ENCODE measurements at regions not wholly inside any gene's neighbourhood (a gene's known extent, or its start where the extent isn't known, plus 50 kb on each side); places are given as distances from the start of the nearest gene placed in this dataset.
"Not testable (repeated sequence)": the region's sequence is repeated elsewhere in the genome, so short reads cannot be mapped to it uniquely, and the experiment has no call there.

DNA sequence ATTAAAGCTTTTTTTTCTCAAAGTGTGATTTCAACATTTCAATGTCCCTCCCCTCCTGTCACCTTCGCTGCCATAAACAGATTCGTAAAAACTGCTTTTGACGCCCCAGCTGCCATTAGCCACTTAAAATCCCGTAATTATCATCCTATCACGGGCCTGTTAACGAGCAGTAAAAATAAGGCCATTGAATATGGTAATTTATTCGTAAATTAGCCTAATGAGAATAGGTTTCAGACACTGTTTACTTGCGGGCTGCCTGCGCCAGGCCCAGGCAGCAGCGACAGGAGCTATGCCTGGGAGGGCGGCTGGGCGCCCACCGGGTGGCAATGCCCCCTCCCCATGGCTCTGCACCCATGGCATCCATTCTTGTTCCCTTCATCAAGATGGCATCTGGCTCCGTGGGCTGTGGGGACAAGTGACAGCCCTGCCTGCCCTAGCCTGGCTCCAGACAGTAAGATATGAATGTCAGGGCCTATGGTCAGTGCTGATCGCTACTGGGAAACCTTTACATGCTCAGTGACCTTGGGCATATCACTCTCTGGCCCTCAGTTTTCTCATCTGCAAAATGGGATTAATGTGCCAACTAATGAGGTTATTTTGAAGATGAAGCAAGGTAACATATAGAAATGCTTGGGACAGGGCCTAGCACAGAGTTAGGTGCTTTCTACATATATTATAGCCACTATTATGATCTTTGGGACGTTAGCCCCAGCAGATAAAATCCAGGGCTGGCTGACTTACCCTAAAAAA lies 500.8 kb downstream of the MN1 start:
- DNase-seq = no peak

DNA sequence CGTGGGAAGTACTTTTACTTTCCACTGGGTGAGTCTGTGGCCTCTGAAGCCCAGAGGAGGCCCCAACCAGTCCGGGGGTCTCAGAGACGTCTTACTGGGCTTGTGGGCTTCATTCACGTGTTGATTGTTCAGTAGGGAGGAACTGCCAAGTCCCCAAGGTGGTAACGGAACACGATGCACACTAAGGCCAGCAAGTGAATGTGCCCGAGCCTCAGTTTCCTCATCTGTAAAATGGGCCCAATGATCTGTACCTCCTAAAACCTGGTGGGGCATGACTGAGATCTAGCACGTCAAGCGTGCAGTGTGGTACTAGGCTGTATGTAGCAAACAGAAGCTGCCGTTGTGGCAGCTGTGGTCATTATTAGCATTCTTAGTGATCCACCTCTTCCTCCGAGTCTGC lies 499.1 kb downstream of the MN1 start:
- DNase-seq = no peak

DNA sequence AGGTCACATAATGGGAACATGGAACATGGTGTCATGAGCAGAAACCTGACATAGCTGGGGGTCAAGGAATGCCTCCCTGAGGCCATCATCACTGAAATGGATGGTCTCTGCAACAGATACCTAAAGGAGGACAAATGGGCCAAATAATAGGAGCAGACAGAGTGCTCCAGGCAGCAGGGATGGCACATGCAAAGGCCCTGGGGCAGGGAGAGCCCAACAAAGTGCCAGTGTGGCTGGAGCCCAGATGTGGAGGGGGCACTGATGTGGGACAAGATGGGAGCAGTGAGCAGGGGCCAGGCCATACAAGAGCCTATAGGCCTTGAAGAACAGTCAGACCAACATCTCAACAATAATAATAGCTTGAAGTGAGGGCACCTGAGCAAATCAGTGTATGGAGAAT lies 497.8 kb downstream of the MN1 start:
- DNase-seq = no peak

DNA sequence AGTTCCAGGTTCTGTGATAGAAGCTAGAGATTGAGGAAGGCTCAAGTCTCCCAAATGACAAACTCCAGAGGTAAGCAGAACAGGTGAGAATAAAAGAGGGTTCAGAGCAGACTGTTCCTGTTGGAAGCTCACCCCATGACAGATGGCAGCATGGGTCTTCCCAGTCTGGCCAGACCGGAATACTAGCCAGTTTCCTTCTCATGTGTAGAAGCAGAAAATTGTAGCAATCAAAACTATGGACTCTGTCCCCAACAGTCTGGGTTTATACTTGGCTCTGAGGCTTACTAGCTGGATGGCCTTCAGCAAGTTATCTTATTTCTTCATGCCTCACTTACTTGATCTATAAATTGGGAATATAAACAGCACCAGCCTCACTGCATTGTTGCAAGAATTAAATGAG lies 494.8 kb downstream of the MN1 start:
- no peak for DNase-seq

DNA sequence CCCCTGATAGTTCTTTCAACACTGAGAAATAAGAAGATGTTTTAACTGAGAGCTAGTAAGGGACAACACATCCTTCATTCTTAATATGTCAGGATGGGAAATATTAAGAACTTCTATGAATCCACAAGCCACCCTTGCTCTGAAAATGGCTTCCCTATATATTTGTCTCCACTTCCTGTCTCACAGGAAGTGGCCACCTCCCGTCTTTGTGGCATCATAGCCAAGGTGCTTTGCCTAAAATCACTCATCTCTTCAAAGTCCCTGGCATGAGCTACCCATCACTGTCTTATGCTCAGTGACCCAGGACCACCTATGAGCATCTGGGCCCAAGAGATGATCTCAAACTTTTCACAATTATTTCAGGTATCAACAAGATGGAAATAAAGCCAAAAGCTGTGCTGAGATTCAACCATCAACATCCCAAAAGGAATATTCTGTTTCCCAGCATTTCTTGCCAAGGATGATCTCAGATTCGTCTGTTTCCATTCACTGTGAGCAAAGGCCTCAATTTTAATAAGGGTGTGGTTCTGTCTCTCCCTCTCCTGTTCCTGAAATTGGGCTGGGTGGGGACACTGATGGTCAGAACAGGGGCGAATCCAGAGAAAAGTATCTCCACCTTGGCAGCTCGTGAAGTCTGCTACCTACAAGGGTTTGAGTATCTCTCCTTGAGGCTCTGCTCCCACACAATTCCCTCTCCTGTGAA lies 493.9 kb downstream of the MN1 start:
- DNase-seq = no peak

DNA sequence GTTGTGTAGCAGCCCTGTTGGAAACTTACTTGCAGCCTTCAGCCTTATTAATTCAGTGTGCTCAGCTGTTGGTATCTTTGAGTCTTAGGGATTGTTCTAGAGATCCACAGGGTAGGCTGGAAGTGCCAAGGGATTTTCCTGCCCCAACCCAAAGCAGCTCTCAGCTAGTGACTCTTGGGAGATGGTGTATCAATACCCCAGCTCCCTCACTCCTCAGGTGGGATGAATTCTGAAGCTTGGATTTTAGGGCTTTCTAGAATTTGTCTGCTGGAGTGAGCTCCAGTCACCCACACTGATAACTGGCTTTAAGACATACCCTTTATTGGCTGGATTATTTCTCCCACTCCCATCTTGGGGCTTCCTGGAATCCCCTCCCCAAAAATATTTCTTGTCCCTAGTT lies 493.0 kb downstream of the MN1 start:
- DNase-seq = no peak

DNA sequence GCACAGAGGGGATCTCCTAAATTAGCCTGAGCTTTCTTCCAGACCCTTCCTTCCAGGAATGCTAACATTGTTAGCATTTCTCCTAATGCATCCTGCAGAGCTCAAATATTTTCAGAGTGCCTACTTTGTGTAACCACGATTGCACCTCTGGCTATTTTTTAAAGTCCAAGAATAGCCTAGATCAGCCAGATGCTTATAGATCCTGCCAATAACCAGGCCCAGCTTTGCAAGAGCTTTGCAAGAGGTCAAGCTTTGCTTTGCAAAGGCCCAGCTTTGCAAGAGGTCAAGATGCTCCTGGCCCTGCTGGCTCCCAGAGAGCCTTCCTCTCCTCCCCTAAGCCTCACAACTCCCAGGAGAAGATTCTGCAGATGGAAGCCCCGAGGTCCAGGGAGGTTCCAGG lies 491.9 kb downstream of the MN1 start:
- DNase-seq = no peak

DNA sequence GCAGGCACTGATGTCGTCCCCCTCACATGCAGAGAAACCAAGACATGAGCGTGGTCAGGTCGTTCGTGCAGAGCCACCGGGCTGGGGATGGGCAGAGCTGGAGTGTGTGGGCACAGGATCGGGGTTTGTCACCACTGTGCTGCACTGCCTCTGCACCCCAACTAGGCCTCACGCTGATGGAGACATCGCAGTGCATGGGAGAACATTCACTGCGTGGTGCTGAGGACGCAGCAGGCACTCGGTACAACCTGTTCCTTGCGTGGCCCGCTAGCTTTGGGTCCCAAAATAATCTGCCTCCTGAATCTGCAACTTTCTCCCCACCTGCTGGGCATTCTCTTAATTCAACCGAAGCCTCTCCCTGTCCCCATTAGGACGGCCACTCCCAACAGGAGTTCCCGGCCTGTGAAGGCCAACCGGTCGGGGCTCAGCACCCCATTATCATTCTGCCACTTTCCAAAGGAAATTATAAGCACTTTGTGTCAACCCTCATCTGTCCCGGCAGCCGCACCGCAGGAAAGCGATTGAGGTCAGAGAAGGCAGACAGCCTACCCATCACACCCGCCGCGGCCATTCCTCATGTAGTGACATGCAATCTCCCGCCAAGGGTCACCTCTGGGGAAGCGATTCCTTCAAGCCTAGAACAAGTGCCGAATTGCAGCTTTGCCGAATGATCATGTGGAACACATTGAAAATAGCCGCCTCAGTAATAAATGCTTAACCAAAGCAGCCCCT lies 490.4 kb downstream of the MN1 start:
- no peak for DNase-seq

DNA sequence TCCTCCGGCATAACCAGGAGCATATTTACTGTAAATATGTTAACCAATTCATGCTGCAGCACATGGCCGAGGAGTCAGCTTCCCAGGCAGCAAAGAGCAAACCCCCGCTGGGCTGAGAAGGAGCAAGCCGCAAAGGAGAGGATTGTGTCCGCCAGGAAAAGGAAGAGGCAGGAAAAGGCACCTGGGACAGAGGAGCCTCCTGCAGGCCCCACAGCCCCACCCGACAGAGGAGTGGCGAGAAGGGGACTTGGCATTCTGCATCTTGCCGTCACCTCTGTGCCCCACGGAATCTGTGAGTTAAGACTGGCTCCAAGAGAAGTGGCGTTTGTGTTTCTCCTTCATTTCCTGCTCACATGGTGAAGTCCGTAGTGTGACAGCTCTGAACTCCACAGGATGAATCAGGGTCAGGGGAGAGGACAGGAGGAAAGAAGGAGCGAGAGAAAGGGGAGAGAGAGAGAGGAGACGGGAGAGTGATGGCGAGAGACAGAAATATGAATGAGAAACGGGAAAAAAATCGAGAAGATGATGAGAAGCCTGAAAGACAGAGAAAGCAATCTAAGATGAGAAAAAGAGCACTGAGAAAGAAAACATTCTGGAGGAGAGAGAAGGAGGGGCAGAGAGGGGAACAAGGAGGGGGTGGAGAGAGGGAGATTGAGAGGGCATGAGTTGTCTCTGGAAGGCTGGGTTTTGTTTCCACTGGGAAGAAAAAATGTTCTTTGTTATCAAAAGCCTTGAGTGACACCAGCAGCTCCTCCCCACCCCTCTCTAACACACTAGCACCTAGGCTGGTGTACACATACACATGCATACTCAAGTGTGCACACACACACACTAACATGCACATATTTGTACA lies 489.6 kb downstream of the MN1 start:
- no peak for DNase-seq

DNA sequence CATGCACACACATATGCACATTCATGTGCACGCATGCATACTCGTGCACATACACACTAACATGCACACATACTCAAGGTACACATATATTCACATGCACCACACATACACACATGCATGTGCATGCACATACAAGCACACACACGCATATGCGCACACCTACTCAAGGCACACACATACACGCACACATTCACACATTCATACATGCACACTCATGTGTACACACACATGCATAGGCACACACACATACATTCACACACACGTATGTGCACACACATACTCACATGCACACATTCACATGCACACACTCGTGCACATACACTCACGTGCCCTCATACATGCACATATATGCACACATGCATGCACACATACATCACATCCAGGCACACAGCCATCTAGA lies 489.0 kb downstream of the MN1 start:
- no peak for DNase-seq

DNA sequence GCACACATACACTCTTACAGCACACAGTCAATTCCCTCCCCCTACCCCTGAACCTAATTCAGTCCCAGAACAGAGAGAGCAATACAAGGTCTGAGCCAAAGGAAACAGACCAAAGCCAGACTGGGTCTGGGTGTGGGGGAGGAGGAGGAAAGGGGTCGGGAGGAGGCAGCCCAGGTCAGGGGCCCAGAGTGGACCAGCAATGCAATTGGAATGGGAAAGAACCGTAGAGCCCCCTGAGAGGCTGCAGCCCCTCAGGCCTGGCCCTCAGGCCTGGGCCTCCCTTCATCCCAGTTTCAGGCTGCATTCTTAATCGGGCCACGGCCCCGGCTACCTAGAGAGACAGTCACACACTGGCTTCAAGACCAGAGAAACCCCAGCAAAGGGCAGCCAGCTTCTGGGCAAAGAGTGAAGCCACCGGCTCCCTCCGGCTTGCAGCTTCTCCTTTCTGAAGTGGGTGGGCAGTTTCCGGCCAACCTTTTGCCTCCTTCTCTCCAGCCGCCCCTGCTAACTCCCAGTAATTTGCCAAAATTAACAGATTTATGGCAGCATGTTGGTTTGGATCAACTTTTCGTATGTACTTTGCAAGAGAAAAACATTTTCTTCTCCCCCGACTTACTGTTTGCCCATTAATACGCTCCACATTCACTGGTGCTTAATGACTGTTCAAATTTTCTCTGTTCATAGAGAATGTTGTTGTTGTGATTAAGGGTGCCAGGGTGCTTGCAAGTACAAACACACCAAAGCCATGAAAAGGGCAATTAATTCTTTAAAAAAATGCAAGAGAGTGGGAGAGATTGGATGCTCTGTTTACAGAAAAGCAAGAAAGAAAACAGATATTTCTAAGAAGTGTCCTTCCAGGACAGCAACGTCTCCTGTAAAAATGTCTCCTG lies 488.3 kb downstream of the MN1 start:
- no peak for DNase-seq

DNA sequence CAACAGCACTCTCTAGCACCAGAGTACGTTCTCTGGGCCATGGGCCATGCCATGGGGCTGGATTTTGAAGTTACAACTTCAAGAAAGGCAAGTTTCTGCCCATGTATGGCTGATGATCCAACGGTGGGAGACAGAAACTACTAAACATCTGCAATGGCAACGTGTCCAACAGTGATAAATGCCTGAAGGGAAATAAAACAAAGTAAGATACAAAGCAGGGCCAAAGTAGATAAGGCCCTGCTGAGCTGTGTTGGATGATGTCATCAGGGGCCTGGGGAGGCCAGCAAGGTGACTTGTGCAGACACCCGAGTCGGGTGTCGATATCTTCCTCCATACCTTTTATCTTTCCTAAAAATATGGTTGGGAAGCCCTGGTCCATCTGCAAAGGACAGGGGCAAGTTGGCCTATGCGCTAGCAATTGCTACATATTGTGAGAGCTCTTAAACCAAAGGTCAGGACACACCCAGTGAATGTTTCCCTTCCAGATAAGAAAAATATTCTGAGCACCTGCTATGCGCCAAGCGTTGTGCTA lies 487.2 kb downstream of the MN1 start:
- no peak for DNase-seq

DNA sequence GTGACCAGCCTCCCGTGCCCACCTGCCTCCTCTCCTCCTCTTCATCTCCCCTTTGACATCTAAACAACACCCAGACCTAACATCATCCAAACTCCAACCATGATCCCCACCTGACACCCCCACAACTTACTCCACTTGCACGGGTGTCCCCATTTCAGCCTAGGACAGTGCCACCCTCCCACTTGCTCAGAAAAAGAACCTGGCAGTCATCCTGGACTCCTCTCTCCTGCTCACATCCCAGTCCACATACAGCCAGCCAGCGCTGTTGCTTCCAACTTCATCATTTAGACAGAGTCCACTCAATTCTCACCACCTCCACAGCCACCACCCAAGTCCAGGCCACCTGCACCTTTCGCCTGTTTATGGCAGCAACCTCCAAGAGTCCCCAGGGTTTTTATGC lies 485.7 kb downstream of the MN1 start:
- DNase-seq = no peak

DNA sequence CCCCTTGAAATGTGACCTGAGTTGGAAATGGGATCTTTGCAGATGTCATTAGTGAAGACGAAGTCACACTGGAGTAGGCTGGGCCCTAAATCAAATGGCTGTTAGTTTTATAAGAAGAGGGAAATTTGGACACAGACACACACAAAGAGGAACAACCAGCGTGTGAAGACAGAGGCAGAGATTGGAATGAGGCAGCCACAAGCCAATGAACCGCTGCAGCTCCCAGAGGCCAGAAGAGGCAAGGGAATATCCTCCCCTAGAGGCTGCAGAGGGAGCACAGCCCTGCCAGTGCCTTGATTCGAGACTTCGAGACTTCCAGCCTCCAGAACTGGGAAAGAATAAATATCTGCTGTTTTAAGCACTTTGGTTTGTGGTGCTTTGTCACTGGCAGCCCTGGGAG lies 484.5 kb downstream of the MN1 start:
- no peak for DNase-seq

DNA sequence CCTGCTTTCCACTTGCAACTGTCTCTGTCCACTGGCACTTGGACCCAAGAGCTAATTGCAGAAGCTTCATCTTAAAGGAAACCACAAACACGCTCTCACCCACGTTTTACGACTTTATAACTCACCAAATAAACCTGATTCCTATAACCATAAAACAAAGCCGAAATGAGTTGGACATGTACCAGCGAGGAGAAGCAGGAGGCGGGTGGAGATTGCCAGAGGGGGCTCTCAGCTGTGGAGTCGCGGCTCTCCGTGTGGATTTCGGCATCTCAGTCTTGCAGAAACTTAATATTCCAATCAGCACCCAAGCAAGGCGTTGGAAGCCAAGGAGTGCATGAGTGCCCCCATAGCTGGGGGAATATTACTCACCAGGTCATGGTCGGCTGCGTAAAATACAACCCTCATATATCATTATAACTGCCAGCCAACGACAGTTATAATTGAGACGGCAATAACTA lies 483.6 kb downstream of the MN1 start:
- DNase-seq = no peak

DNA sequence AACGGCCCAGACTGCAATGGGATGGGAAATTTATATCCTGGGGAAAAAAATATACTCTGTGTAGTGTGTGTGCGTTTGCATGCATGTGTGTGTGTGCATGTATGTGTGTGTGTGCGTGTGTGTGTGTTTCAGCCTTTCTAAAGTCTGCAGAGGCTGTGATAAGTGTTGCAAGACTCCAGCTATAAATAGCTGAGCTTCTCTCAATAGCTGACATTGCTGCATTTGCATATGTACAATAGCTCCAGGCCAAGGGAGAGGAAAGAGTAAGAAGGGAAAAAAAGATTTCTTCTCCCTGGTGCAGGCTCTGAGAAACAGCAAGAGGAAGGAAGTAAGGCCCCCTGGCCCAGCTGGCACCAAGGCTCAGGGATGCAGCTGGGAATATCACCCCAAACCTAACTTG lies 483.0 kb downstream of the MN1 start:
- DNase-seq = no peak

DNA sequence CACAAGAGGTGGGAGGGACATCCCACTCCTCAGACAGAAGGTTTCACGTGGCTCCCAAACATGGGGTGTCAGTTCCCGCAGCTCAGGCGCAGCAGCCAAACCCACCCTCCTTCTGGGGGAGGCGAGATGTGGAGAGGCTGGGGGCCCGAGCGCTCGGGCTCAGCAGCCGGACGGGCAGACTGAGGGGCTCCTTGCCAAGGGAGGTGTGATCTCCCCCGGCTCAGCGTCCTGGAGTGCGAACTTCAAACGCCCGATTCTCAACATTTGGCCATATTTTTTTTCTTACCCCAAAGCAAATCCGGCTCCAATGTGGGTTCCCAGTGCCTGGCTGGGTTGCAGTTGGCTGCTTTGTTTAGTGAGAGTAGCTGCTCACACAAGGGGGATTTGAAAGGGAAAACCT lies 477.9 kb downstream of the MN1 start:
- no peak for DNase-seq

DNA sequence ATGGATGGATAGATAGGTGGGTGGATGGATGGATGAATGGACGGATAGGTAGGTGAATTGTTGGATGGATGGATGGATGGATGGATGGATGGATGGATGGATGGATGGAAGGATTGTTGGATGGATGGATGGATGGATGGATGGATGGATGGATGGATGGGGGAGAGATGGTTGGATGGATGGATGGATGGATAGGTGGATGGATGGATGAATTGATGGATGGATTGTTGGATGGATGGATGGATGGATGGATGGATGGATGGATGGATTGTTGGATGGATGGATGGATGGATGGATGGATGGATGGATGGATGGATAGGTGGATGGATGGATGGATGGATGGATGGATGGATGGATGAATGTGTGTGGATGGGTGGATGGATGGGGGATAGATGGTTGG lies 476.6 kb downstream of the MN1 start:
- not testable (repeated sequence) for DNase-seq

DNA sequence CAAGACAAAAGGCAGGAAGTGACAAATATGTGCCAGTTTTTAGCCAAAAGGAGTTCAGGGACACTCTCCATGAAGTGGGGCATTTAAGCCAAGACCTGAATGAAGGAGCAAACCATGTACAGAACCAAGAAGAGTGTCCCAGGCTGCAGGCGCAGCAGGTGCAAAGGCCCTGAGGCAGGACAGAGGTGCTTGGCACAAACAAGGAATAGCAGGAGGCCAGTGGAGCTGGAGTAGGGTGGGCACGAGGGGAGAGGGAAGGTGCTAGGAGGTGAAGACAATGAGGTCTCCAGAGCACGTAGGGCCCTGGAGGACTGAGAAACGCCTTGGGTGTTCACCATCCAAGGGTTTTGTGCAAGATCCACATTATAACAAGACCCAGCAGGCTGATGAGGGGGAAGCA lies 474.1 kb downstream of the MN1 start:
- no peak for DNase-seq

DNA sequence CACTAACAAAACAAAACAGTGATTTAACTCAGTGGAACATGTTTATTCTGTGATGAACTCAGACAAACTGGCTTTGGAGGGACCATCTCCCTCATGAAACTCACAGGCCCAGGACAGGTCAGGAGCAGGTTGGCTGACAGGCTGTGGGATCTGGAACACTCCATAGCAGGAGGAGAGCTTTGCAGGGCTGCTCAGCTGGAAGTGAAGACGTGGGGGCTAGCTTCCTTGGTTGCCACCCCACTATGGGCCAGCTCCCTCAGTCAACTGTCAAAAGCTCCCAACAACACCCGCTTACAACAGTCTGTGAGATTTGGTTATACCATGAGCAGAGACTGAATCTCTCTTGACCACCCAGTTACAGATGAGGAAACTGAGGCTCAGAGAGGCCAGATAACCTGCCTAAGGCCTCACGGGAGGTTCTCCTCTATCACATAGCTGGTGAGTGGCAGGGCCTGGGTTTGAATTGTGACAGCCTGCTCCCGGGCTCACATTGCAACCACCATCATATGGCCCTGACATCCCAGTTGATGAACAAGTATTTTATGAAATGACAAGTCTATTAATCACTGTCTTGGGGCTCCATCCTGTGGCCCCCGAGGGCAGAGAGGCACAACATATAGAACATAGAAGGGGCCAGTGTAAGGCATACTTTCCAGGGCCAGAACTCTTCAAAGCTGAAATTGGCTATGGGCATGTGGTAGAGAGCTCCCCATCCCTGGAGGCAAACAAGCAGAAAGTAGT lies 473.4 kb downstream of the MN1 start:
- no peak for DNase-seq

Measured in NK-92 treated with Interleukin-12 subunit alpha and Interleukin-12 subunit beta, amount 100 ng/mL, for 24 hours (cell line).